NCI-H1694 treated with DMSO at 0.1 percent for 48 hours (cell line): ENCODE measurements at regions not wholly inside any gene's neighbourhood (a gene's known extent, or its start where the extent isn't known, plus 50 kb on each side); places are given as distances from the start of the nearest gene placed in this dataset.

ENCODE experiments used
- DNase-seq: peaks from one replicate; lab custom pipeline; 2025; lab: John Stamatoyannopoulos, UW

DNA sequence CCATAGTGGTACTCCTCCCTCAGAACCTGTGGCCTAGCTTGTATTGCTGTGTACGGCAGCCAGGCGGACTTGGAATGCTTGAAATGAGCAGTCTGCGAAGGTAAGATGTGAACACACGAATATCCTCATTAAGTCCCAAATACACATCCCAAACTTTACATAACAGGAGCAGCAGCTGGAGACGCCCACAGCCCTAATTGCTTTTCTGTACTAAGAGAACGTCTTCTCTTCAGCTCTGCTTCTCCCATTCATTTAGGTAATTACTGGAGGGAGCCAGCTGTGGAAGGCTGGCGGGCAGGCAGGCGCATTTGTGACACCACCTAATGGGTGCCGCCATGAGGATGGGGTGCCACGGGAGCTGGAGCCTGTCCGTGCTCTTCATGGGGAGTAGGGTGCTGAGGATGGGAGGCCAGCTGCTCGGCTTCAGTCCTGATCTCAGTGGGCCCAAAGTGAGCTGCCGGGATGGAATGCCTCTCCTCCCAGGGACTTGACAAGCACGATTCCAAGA lies 66.6 kb upstream of the POU3F1 start:
- DNase-seq = no peak

GRCh38 chr1:38111589-38111988 lies 65.0 kb upstream of the POU3F1 start:
- DNase-seq = no peak

GRCh38 chr1:38105267-38105666 lies 58.7 kb upstream of the POU3F1 start:
- DNase-seq = no peak

- DNase-seq = no peak
These were observed 56.0 kb upstream of the POU3F1 start for GRCh38 chr1:38102636-38103035.

- DNase-seq = no peak
These were observed 54.6 kb upstream of the POU3F1 start for GRCh38 chr1:38101037-38101785.

DNA sequence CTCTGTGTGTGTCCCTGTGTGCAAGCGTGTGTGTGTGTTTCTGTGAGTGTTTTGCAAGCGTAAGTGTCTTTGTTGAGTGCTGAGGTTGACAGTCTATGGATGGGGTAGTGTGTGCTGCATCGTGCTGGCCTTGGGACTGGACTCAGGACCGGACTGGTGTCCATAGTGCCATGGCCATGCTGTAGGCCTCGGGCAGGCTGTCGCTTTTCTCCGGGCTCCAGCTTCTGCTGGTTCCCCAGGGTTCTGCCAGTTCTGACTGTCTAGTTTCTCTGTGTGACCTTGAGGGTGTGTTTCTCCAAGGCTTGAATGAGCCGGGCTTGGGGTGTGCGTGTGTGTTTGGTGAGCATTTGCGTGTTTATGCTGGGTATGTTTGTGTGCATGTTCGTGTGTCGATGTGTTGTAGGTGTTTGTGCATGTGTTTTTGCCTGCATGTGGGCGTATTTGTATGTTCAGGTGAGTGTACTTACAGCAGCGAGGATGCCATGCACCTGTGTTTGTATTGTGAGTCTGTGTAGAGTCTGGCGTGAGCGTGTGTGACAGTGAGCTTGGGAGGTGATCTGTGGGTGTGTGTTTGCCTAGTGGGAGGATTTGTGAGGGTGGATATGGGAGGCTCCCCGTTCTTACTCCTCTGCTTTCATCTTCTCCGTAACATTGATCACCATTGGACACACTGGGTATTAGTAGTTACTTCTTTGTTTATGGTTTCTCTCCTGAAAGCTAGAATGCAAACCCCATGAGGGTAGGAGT lies 51.7 kb upstream of the POU3F1 start:
- no peak for DNase-seq

DNA sequence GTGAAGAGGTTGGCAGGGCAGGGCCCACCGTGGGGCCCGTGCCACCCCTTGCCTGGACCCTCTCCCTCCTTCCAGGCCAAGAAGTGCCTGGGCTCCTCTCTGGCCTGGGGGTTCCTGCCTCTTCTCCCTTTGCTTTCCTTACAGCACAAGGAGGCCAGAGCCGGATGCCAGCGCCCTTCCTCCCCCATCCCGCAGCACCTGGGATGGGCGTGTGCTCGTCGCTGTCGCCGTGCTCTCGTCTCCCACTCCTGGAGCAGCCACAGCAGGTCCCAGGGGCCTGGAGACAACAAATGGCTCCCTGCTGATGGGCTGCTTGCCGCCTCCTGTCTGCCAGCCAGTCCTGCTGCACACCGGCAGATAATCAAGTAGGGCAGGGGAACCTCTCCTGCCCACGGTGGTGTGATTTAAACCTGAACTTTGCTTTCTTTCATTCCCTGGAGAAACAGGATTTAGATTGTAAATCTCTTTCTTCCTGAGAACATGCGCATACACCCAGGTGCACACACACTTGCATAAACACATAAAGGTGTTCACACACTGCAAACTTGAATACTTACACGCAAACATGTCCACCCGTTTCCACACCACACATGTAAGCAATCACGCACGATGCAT lies 50.8 kb upstream of the POU3F1 start:
- no peak for DNase-seq
